B cell (primary cell): ENCODE measurements at regions not wholly inside any gene's neighbourhood (a gene's known extent, or its start where the extent isn't known, plus 50 kb on each side); places are given as distances from the start of the nearest gene placed in this dataset.

Experiments
- ATAC-seq: fragments of 200-7000 bp; cut with Tn5 transposase; one replicate; pipeline ENCODE4 v1.10.0; 2021; ENCODE audit warnings: low read depth, mild to moderate bottlenecking, moderate number of reproducible peaks, moderate library complexity
- CTCF ChIA-PET: fragments of 350-600 bp; sonication (Branson Sonifier 250); formaldehyde crosslinking; loops from one replicate; lab custom pipeline; 2021; ENCODE audit warnings: antibody characterized with exemption, inconsistent platforms; lab: Charles Lee
- POLR2A ChIA-PET: fragments of 350-600 bp; sonication (Branson Sonifier 250); formaldehyde crosslinking; loops from one replicate; lab custom pipeline; 2021; ENCODE audit warnings: antibody characterized with exemption; lab: Charles Lee
- DNase-seq: peaks from one replicate; pipeline ENCODE4 v3.0.0; 2013
- H2AFZ ChIP-seq: 2 replicates; pipeline ENCODE4 v1.6.1; 2012; ENCODE audit warnings: mild to moderate bottlenecking, low read depth, low read length; ENCODE audit not compliant: insufficient read depth, poor library complexity, severe bottlenecking
- H3K27ac ChIP-seq, 2 donors: 1 replicate in 1 of 2; 2 replicates in 1 of 2; pipeline ENCODE4 v1.5.1; 2012 to 2013; ENCODE audit warnings: low read length in 2 of 2, mild to moderate bottlenecking in 2 of 2, moderate library complexity in 1 of 2
- H3K27me3 ChIP-seq, 4 experiments: fragments of 200-600 bp in 1 of 4; sonication (generic) in 1 of 4; replicated peaks in 1 of 4; 1 replicate in 2 of 4; 2 replicates in 2 of 4; pipeline versions ENCODE4 v1.6.1 to v1.7.0; 2013 to 2016; ENCODE audit warnings: low read length in 3 of 4, mild to moderate bottlenecking in 2 of 4, mixed read lengths in 1 of 4, moderate library complexity in 1 of 4; ENCODE audit not compliant: insufficient read depth in 4 of 4, control insufficient read depth in 3 of 4; ENCODE audit errors: control extremely low read depth in 1 of 4
- H3K36me3 ChIP-seq, 2 experiments: replicated peaks in 1 of 2; 1 replicate in 1 of 2; 2 replicates in 1 of 2; pipeline versions ENCODE4 v1.6.1 to v1.7.1; 2013; ENCODE audit warnings: low read length in 1 of 2; ENCODE audit not compliant: insufficient read depth in 2 of 2, control insufficient read depth in 1 of 2; ENCODE audit errors: control extremely low read depth in 1 of 2, extremely low read depth in 1 of 2
- H3K4me1 ChIP-seq, 2 donors: fragments of 200-600 bp in 1 of 2; sonication (generic) in 1 of 2; 1 replicate in 1 of 2; 2 replicates in 1 of 2; pipeline versions ENCODE4 v1.5.1 to v1.6.1; 2013 to 2017; ENCODE audit warnings: low read length in 2 of 2; ENCODE audit not compliant: control insufficient read depth in 2 of 2, insufficient read depth in 2 of 2
- H3K4me2 ChIP-seq: replicated peaks from 2 replicates; pipeline ENCODE3; 2012; ENCODE audit warnings: mild to moderate bottlenecking, low read depth, low read length; ENCODE audit not compliant: poor library complexity, severe bottlenecking
- H3K4me3 ChIP-seq, 5 experiments: fragments of 200-600 bp in 1 of 5; sonication (generic) in 1 of 5; 1 replicate in 3 of 5; 2 replicates in 2 of 5; pipeline versions ENCODE4 v1.5.1 to v1.7.0; 2011 to 2016; ENCODE audit warnings: low read length in 4 of 5, mild to moderate bottlenecking in 4 of 5, low read depth in 2 of 5, control low read depth in 1 of 5, moderate library complexity in 1 of 5; ENCODE audit not compliant: insufficient read depth in 1 of 5; ENCODE audit errors: control extremely low read depth in 1 of 5, extremely low read depth in 1 of 5
- H3K79me2 ChIP-seq: fragments of 200-600 bp; sonication (generic); one replicate; pipeline ENCODE4 v1.6.0; 2016; ENCODE audit warnings: low read length; ENCODE audit not compliant: control insufficient read depth, insufficient read depth
- H3K9ac ChIP-seq: fragments of 200-600 bp; sonication (generic); 2 replicates; pipeline ENCODE4 v1.6.1; 2017; ENCODE audit warnings: mild to moderate bottlenecking, low read length, moderate library complexity
- H3K9me3 ChIP-seq, 3 donors: one replicate each; pipeline versions ENCODE4 v1.6.1 to v1.7.1; 2013; ENCODE audit warnings: low read length in 2 of 3; ENCODE audit not compliant: control insufficient read depth in 2 of 3, insufficient read depth in 1 of 3; ENCODE audit errors: control extremely low read depth in 1 of 3
- H4K20me1 ChIP-seq: 2 replicates; pipeline ENCODE4 v1.6.0; 2012; ENCODE audit warnings: mild to moderate bottlenecking, low read length; ENCODE audit not compliant: insufficient read depth, control insufficient read depth, poor library complexity, severe bottlenecking
- H3K27ac Mint-ChIP-seq: one replicate; pipeline ENCODE4 v1.8.0; 2021; ENCODE audit warnings: mixed read lengths
- H3K27me3 Mint-ChIP-seq: one replicate; pipeline ENCODE4 v1.8.0; 2021; ENCODE audit warnings: mixed read lengths
- H3K4me1 Mint-ChIP-seq: one replicate; pipeline ENCODE4 v1.8.0; 2021; ENCODE audit warnings: mixed read lengths
- H3K4me3 Mint-ChIP-seq: one replicate; pipeline ENCODE4 v1.8.0; 2021; ENCODE audit warnings: mixed read lengths
- H3K9me3 Mint-ChIP-seq: one replicate; pipeline ENCODE4 v1.8.0; 2022; ENCODE audit warnings: mixed read lengths; ENCODE audit not compliant: insufficient read depth
- EZH2 ChIP-seq: IDR thresholded peaks from 2 replicates; pipeline ENCODE4 v1.6.1; 2012; ENCODE audit warnings: borderline replicate concordance, low read depth, mild to moderate bottlenecking, moderate library complexity, low read length; ENCODE audit not compliant: insufficient read depth, poor library complexity, severe bottlenecking
- WGBS: methylation state at CpG from one replicate; pipeline ENCODE4 v1.1.5; 2013; ENCODE audit warnings: missing lambda C conversion rate; ENCODE audit not compliant: insufficient coverage; 5-methylcytosine and 5-hydroxymethylcytosine counted together
- intact Hi-C: fragments of 100-400 bp; cut with micrococcal nuclease; formaldehyde crosslinking; loops from one replicate; pipeline ENCODE4 v1.10.0; 2022
- TF ChIP-seq, protein P1 (sequence below): fragments of 200-600 bp; IDR thresholded peaks from one replicate; pipeline ENCODE4 v1.8.0; 2022; ENCODE audit warnings: antibody characterized with exemption, mild to moderate bottlenecking

GRCh38 chr4:113846433-113846832 is 84.9 kb upstream of the CAMK2D start:
- Mint-ChIP-seq H3K9me3 (no peaks in the 10 kb centered on the region), H3K4me3 (no peak overlapping the region), H3K27ac (no peak overlapping the region), H3K4me1 (peaks cover 7% of the 10 kb centered on the region), H3K27me3 (peaks cover 11% of the 10 kb centered on the region)
- Histone ChIP-seq H3K36me3 (no peaks in the 10 kb centered on the region), H3K4me3 (no peak overlapping the region), H3K79me2 (no peaks in the 10 kb centered on the region), H3K27ac (no peak overlapping the region), H3K4me1 (no peaks in the 10 kb centered on the region), H3K9ac (no peak overlapping the region), H3K4me2 (no peak overlapping the region), H3K9me3 (no peaks in the 10 kb centered on the region), H2AFZ (no peak overlapping the region), H4K20me1 (no peaks in the 10 kb centered on the region), H3K27me3 (no peaks in the 10 kb centered on the region)
- DNase-seq (no peak), ATAC-seq (no peak)
- TF ChIP-seq, protein P1, sequence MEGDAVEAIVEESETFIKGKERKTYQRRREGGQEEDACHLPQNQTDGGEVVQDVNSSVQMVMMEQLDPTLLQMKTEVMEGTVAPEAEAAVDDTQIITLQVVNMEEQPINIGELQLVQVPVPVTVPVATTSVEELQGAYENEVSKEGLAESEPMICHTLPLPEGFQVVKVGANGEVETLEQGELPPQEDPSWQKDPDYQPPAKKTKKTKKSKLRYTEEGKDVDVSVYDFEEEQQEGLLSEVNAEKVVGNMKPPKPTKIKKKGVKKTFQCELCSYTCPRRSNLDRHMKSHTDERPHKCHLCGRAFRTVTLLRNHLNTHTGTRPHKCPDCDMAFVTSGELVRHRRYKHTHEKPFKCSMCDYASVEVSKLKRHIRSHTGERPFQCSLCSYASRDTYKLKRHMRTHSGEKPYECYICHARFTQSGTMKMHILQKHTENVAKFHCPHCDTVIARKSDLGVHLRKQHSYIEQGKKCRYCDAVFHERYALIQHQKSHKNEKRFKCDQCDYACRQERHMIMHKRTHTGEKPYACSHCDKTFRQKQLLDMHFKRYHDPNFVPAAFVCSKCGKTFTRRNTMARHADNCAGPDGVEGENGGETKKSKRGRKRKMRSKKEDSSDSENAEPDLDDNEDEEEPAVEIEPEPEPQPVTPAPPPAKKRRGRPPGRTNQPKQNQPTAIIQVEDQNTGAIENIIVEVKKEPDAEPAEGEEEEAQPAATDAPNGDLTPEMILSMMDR: no peak
- no peak for TF ChIP-seq EZH2
- WGBS: 100% methylated on average over 3 of the region's 4 CpGs
- ChIA-PET POLR2A (no interaction called here), CTCF (no interaction called here)
- intact Hi-C loops: no loop called here

GRCh38 chr4:113845138-113845537 is 83.6 kb upstream of the CAMK2D start:
- Histone ChIP-seq H3K36me3 (no peaks in the 10 kb centered on the region), H3K4me2 (no peak overlapping the region), H3K27ac (no peak overlapping the region), H3K4me1 (no peaks in the 10 kb centered on the region), H4K20me1 (no peaks in the 10 kb centered on the region), H3K4me3 (no peak overlapping the region), H2AFZ (no peak overlapping the region), H3K9me3 (no peaks in the 10 kb centered on the region), H3K9ac (no peak overlapping the region), H3K27me3 (no peaks in the 10 kb centered on the region), H3K79me2 (no peaks in the 10 kb centered on the region)
- H3K4me3 Mint-ChIP-seq: no peak overlapping the region
- ChIA-PET CTCF (no interaction called here), POLR2A (no interaction called here)
- ATAC-seq (no peak), DNase-seq (no peak)
- TF ChIP-seq, protein P1: no peak
- no peak for TF ChIP-seq EZH2
- H3K9me3 Mint-ChIP-seq: no peaks in the 10 kb centered on the region
- WGBS: no CpG with 5 or more reads among the region's 5 CpGs
- H3K4me1 Mint-ChIP-seq: peaks cover 7% of the 10 kb centered on the region
- peaks cover 11% of the 10 kb centered on the region for H3K27me3 Mint-ChIP-seq
- no peak overlapping the region for H3K27ac Mint-ChIP-seq
- intact Hi-C loops: no loop called here
